Esophagus squamous epithelium (tissue), 5 donors: ENCODE measurements at regions not wholly inside any gene's neighbourhood (a gene's known extent, or its start where the extent isn't known, plus 50 kb on each side); places are given as distances from the start of the nearest gene placed in this dataset.

Experiments used
- DNase-seq: peaks from one replicate; lab custom pipeline; 2025; lab: John Stamatoyannopoulos, UW
- H3K27ac ChIP-seq, 4 donors: fragments of 200-600 bp; sonication (generic); one replicate each; pipeline ENCODE4 v1.5.1; 2016 to 2019; ENCODE audit warnings: mild to moderate bottlenecking in 1 of 4
- H3K27me3 ChIP-seq, 4 donors: fragments of 200-600 bp; sonication (generic); 1 replicate in 3 of 4; 2 replicates in 1 of 4; pipeline versions ENCODE4 v1.5.1 to v1.6.0; 2017 to 2021; ENCODE audit warnings: antibody characterized with exemption in 1 of 4
- H3K36me3 ChIP-seq, 3 donors: fragments of 200-600 bp; sonication (generic); one replicate each; pipeline ENCODE4 v1.5.1; 2016 to 2019
- H3K4me1 ChIP-seq, 3 donors: fragments of 200-600 bp; sonication (generic); one replicate each; pipeline ENCODE4 v1.5.1; 2017 to 2019
- H3K4me3 ChIP-seq, 4 donors: fragments of 200-600 bp; sonication (generic); 1 replicate in 3 of 4; 2 replicates in 1 of 4; pipeline ENCODE4 v1.5.1; 2016 to 2019; ENCODE audit warnings: mild to moderate bottlenecking in 2 of 4, moderate library complexity in 1 of 4
- H3K9me3 ChIP-seq, 3 donors: fragments of 200-600 bp; sonication (generic); one replicate each; pipeline ENCODE4 v1.5.1; 2016 to 2019
- POLR2A ChIP-seq, 4 donors: fragments of 450-650 bp; IDR thresholded peaks; one replicate each; pipeline ENCODE4 v1.6.1; 2017; ENCODE audit warnings: antibody characterized with exemption in 4 of 4, mild to moderate bottlenecking in 4 of 4, moderate library complexity in 3 of 4
- WGBS, 2 donors: methylation state at CpG; one replicate each; pipeline ENCODE4 v1.1.5; 2018; 5-methylcytosine and 5-hydroxymethylcytosine counted together
- intact Hi-C: fragments of 100-400 bp; cut with DNase I; formaldehyde crosslinking; loops from one replicate; pipeline ENCODE4 v1.15.0; 2022
- TF ChIP-seq, protein P1 (sequence below), 6 experiments: fragments of 450-650 bp in 4 of 6; fragments of 200-600 bp in 2 of 6; sonication (generic) in 2 of 6; IDR thresholded peaks; one replicate each; pipeline ENCODE4 v1.5.1; 2016 to 2019; ENCODE audit warnings: antibody characterized with exemption in 6 of 6, mild to moderate bottlenecking in 4 of 6, moderate library complexity in 4 of 6
- donor health status: DM: yes; HTN: yes; CAD: no.

DNA sequence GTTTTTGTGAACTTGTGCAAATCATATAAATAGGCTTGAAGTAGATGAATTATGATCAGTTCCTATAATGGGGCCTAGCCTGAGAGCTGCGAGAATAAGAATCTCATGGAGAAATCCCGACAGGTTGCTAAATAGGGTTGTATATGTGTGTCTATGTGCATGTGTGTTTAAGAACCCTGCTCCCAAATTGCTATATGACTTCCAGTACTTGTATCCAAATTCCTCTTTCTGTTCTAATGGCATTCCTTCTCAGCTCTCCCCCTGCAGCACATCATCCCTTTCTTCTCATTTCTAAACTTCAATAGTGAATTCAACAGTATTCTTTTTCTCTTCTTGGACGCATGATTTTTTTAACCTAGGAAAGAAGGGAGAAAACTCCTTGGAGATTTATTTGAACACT lies 277.2 kb downstream of the GAS1 start:
- DNase-seq = no peak
- Histone ChIP-seq H3K4me3 (no peak overlapping the region), H3K27ac (no peak overlapping the region), H3K9me3 (peaks cover 0 to 5% (median 0%) of the 10 kb centered on the region in 3 donors), H3K27me3 (peaks cover 0 to 17% (median 0%) of the 10 kb centered on the region in 4 donors), H3K4me1 (peaks cover 0 to 5% (median 4%) of the 10 kb centered on the region in 3 donors), H3K36me3 (no peaks in the 10 kb centered on the region)
- 90 to 91% methylated on average over 3 of the region's 3 CpGs for WGBS, 2 donors
- TF ChIP-seq, protein P1, sequence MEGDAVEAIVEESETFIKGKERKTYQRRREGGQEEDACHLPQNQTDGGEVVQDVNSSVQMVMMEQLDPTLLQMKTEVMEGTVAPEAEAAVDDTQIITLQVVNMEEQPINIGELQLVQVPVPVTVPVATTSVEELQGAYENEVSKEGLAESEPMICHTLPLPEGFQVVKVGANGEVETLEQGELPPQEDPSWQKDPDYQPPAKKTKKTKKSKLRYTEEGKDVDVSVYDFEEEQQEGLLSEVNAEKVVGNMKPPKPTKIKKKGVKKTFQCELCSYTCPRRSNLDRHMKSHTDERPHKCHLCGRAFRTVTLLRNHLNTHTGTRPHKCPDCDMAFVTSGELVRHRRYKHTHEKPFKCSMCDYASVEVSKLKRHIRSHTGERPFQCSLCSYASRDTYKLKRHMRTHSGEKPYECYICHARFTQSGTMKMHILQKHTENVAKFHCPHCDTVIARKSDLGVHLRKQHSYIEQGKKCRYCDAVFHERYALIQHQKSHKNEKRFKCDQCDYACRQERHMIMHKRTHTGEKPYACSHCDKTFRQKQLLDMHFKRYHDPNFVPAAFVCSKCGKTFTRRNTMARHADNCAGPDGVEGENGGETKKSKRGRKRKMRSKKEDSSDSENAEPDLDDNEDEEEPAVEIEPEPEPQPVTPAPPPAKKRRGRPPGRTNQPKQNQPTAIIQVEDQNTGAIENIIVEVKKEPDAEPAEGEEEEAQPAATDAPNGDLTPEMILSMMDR (IDR thresholded peaks at IDR 0.05) = no peak
- no peak for TF ChIP-seq POLR2A (IDR thresholded peaks at IDR 0.05)
- intact Hi-C loops = no loop called here

- Histone ChIP-seq H3K9me3 (peaks cover 0 to 5% (median 0%) of the 10 kb centered on the region in 3 donors), H3K4me1 (peaks cover 0 to 5% (median 4%) of the 10 kb centered on the region in 3 donors), H3K27ac (no peak overlapping the region), H3K27me3 (peaks cover 0 to 23% (median 0%) of the 10 kb centered on the region in 4 donors), H3K4me3 (no peak overlapping the region), H3K36me3 (no peaks in the 10 kb centered on the region)
- WGBS, 2 donors = 36 to 48% methylated on average over 3 to 4 of the region's 4 CpGs
- TF ChIP-seq, protein P1 (IDR thresholded peaks at IDR 0.05) = no peak
- TF ChIP-seq POLR2A (IDR thresholded peaks at IDR 0.05) = no peak
- intact Hi-C loops = no loop called here
- DNase-seq = no peak
Observed at GRCh38 chr9:86669422-86669821, 277.9 kb downstream of the GAS1 start.

- intact Hi-C loops = no loop called here
- H3K4me1 ChIP-seq = peaks cover 0 to 5% (median 4%) of the 10 kb centered on the region in 3 donors
- no peak for DNase-seq
- no peak overlapping the region for H3K4me3 ChIP-seq
- H3K9me3 ChIP-seq = peaks cover 0 to 5% (median 0%) of the 10 kb centered on the region in 3 donors
- H3K27me3 ChIP-seq = peaks cover 0 to 23% (median 0%) of the 10 kb centered on the region in 4 donors
- H3K27ac ChIP-seq = no peak overlapping the region
- no peaks in the 10 kb centered on the region for H3K36me3 ChIP-seq
- no peak for TF ChIP-seq POLR2A (IDR thresholded peaks at IDR 0.05)
- TF ChIP-seq, protein P1 (IDR thresholded peaks at IDR 0.05) = no peak
Observed at GRCh38 chr9:86668488-86668887, 278.8 kb downstream of the GAS1 start.

GRCh38 chr9:86667307-86667706 lies 280.0 kb downstream of the GAS1 start:
- Histone ChIP-seq H3K9me3 (peaks cover 0 to 5% (median 0%) of the 10 kb centered on the region in 3 donors), H3K4me1 (peaks cover 0 to 5% (median 4%) of the 10 kb centered on the region in 3 donors), H3K27ac (no peak overlapping the region), H3K4me3 (no peak overlapping the region), H3K27me3 (peaks cover 0 to 23% (median 0%) of the 10 kb centered on the region in 4 donors), H3K36me3 (no peaks in the 10 kb centered on the region)
- intact Hi-C loops = no loop called here
- no peak for DNase-seq
- WGBS, 2 donors = 72 to 73% methylated on average over 4 of the region's 4 CpGs
- TF ChIP-seq, protein P1 (IDR thresholded peaks at IDR 0.05) = no peak
- TF ChIP-seq POLR2A (IDR thresholded peaks at IDR 0.05) = no peak

- no peak for TF ChIP-seq POLR2A (IDR thresholded peaks at IDR 0.05)
- TF ChIP-seq, protein P1 (IDR thresholded peaks at IDR 0.05) = no peak
- peaks cover 0 to 5% (median 4%) of the 10 kb centered on the region in 3 donors for H3K4me1 ChIP-seq
- intact Hi-C loops = no loop called here
- H3K9me3 ChIP-seq = peaks cover 0 to under 1% (median 0%) of the 10 kb centered on the region in 3 donors
- no peak overlapping the region for H3K4me3 ChIP-seq
- 36 to 46% methylated on average over 1 of the region's 1 CpG for WGBS, 2 donors
- H3K27me3 ChIP-seq = peaks cover 0 to 25% (median 0%) of the 10 kb centered on the region in 4 donors
- H3K27ac ChIP-seq = no peak overlapping the region
- no peaks in the 10 kb centered on the region for H3K36me3 ChIP-seq
- no peak for DNase-seq
Observed at GRCh38 chr9:86665416-86665815, 281.9 kb downstream of the GAS1 start.
